ENCODE measurements at regions not wholly inside any gene's neighbourhood (a gene's known extent, or its start where the extent isn't known, plus 50 kb on each side); places are given as distances from the start of the nearest gene placed in this dataset.

GRCh38 chr5:125508225-125508624, 761.8 kb upstream of the ZNF608 start:
- no peak for DNase-seq (ENCODE audit: extremely low spot score)
- no peak for TF ChIP-seq CTCF (IDR thresholded peaks at IDR 0.05; ENCODE audit: control extremely low read depth, extremely low read depth, low read depth, missing control alignments)
- CTCF ChIA-PET = no interaction called here
- POLR2A ChIA-PET = no interaction called here

- ChIA-PET POLR2A (no interaction called here), CTCF (no interaction called here)
- no peak for DNase-seq (ENCODE audit: extremely low spot score)
- no peak for TF ChIP-seq CTCF (IDR thresholded peaks at IDR 0.05; ENCODE audit: control extremely low read depth, extremely low read depth, low read depth, missing control alignments)
Measured at GRCh38 chr5:125510651-125511050, 764.2 kb upstream of the ZNF608 start.

GRCh38 chr5:125517973-125518550, 771.6 kb upstream of the ZNF608 start:
- DNase-seq (ENCODE audit: extremely low spot score) = no peak
- ChIA-PET CTCF (no interaction called here), POLR2A (no interaction called here)
- no peak for TF ChIP-seq CTCF (IDR thresholded peaks at IDR 0.05; ENCODE audit: control extremely low read depth, extremely low read depth, low read depth, missing control alignments)

GRCh38 chr5:125521289-125521688, 774.9 kb upstream of the ZNF608 start:
- POLR2A ChIA-PET = no interaction called here
- DNase-seq (ENCODE audit: extremely low spot score) = no peak
- TF ChIP-seq CTCF (IDR thresholded peaks at IDR 0.05; ENCODE audit: control extremely low read depth, extremely low read depth, low read depth, missing control alignments) = no peak
- CTCF ChIA-PET = no interaction called here

- no peak for TF ChIP-seq CTCF (IDR thresholded peaks at IDR 0.05; ENCODE audit: control extremely low read depth, extremely low read depth, low read depth, missing control alignments)
Measured at GRCh38 chr5:125525356-125525755, 778.9 kb upstream of the ZNF608 start.

GRCh38 chr5:125526966-125527365, 780.5 kb upstream of the ZNF608 start:
- DNase-seq (ENCODE audit: extremely low spot score) = no peak
- ChIA-PET POLR2A (no interaction called here), CTCF (interaction anchor here (1.1 to 1.6 kb wide), 2 partner anchors 12 to 35 kb away, joined by 3 to 4 read pairs; no protein-coding TSS in a partner anchor)
- TF ChIP-seq CTCF (IDR thresholded peaks at IDR 0.05; ENCODE audit: control extremely low read depth, extremely low read depth, low read depth, missing control alignments) = no peak

More at GRCh38 chr5:125525356-125525755, 778.9 kb upstream of the ZNF608 start:
- CTCF ChIA-PET = interaction anchor here (1.6 kb wide), 1 partner anchor 26 kb away, joined by 4 read pairs; no protein-coding TSS in a partner anchor
- POLR2A ChIA-PET = no interaction called here
- DNase-seq (ENCODE audit: extremely low spot score) = no peak

Measured in GM10248 (cell line).